Mesenteric fat pad (tissue), 1 donor: ENCODE measurements at regions not wholly inside any gene's neighbourhood (a gene's known extent, or its start where the extent isn't known, plus 50 kb on each side); places are given as distances from the start of the nearest gene placed in this dataset.

Experiments used
- DNase-seq: peaks from one replicate; pipeline ENCODE4 v3.0.0-alpha.2; 2020; ENCODE audit warnings: low spot score
- donor health status: DM: yes; HTN: yes; CAD: no.

GRCh38 chr7:84502239-84502638 is 307.6 kb upstream of the SEMA3A start:
- DNase-seq, result no peak

DNA sequence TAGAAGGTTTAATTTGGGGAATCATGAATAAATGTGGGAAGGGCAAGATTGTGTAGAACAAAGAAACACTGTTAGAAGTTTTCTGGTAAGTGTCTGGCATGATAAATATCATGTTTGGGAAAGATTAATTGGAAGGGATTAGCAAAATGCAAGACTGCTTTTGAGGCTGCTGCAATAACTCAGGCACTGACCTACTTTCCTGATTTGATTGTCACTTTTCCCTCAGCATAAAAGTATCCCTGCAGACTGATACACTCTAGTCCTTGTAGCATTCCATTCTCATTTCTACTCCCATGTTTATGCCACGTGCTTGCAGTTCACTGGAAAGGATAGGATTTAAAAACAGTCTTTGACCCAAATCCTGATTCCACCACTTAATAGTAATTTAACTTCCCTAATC is 303.3 kb upstream of the SEMA3A start:
- DNase-seq, result no peak

DNA sequence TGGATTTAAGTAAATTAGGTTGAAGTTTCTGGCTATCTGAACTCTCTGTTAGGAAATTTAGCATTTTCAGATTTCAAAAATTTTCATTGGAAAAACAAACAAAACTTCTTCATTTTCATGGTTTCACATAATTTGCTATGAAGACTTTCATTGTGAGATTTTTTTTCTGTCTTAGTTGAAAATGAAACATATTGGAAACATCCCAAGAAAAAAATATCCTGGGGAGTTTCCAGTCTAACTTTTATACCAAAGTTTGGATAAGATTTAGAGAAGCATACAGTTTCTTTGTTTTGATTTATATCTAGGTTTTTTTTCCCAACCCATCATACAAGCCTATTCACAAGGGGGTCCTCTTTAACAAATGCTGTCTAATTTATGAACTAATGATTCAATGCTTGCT is 300.5 kb upstream of the SEMA3A start:
- DNase-seq, result no peak

DNA sequence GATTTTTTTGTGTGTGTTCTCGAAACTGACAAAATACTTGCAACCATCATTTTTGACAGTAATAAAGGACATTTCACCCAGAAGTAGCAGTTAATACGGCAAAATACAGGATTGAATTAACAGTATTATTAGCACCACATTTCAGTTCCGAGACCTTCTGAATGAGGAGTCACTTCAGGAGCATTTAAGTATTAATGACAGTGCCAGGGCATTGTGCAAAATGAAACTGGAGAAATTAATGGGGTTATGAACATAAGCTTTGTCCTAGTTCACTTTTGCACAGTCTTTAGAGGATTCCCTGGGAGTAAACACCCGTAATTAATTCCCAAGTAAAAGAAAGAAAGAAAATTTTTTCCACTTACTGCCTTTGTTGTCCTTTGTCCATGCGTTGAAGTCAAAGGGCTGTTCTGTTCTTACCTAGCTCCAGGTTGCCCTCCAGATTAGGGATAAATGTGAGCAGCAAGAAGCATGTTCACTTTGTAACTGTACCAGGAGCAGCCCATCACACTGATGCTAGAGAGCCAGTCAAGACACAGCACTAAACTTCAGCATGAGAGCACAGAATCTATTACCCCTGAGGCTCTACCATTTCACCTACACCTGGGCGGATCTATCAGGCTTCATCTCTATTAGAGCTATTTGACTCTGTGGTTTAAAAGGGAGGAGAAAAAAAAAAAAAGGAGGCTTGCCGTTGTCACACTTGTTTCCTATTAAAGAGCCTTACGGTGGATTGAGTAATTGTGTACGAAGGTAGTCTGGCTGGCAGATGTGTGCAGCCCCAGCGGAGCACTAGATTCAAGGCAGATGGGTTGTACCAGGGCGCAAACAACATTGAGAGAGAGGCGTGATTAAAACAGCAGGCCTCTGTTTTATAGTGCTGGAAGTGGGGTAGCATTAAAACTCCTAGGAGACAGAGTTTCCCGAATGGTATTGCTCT is 297.8 kb upstream of the SEMA3A start:
- DNase-seq, result no peak

DNA sequence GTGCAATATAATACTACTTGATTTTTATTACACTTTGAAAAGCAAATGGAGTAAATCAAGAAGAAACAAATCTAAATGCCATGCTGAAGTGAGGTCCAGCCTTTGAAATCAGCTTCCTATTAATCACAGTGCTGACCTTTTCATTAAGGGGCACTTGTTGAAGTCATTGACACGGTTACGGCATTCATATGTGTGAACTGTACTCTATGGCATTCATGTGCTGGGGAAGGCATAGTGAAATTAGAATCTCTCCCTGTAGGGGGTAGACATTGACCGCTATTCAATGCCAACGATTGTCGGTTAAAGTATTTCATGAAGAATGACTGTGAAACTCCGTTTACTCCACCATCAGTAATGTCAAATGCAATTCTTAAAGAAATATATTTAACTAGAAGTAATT is 296.1 kb upstream of the SEMA3A start:
- DNase-seq, result no peak

DNA sequence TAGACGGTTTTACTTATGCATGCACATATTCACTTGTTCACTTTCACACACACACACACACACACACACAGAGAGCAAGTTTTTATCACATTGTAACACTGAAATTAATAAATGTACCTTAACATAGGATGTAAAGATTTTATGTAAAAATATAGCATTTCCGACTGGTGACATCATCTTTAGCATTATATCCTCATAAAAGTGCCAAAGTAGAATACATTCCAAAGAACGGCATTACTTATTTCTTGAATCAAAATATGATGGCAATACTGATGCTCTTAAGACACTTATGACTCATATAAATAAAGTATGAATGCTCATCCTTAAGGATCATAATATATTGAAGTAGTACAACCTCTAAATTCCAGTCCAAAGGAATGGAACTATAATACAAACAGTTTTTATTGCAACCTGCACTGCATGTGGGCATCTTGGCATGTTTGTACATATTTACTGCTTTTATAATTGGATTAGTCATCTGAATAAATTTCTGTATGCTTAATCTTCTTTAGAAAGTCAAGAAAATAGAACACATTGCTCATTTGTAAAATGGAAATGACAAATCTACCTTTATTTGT is 290.0 kb upstream of the SEMA3A start:
- no peak for DNase-seq

GRCh38 chr7:84482476-84482875 is 287.9 kb upstream of the SEMA3A start:
- no peak for DNase-seq

DNA sequence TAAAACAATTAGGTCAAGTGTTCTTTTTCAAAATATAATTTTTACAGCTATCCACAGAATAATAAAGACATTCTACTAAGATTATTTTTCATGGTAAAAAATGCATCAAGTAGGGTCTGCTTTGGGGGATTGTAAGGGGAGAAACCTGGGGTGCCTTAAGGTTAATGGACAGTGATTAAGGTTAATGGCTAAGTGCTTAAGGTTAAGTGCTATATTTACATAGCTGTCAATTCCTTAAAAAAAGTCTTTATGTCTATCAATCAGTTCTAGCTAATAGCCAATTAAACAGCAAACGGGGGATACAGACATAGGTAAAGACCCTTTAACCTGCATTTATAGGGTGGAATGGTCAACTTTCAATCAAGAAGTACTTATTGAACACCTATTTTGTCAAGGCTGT is 284.5 kb upstream of the SEMA3A start:
- no peak for DNase-seq

GRCh38 chr7:84477786-84478478 is 283.3 kb upstream of the SEMA3A start:
- no peak for DNase-seq

- no peak for DNase-seq
Observed at GRCh38 chr7:84474436-84474835, 279.8 kb upstream of the SEMA3A start.

DNA sequence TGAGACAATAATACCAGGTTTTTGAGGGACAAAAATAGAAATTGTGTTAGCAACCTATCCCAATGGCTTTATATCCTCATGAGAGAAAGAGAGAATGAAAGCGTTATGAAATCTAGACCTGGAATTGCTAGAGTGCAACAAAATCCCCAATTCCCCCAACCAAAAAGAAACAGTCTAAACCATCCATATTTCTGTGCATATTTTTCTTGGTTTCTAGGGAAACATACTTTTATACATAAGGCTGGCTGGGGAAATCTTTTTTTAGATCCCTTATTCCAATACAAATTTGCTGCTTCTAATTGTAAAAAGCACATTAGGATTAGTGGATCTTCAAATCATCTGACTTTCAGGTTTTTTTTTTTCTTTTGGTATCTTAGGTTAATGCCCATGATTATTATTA is 277.0 kb upstream of the SEMA3A start:
- no peak for DNase-seq

GRCh38 chr7:84469034-84469433 is 274.4 kb upstream of the SEMA3A start:
- DNase-seq, result no peak

DNA sequence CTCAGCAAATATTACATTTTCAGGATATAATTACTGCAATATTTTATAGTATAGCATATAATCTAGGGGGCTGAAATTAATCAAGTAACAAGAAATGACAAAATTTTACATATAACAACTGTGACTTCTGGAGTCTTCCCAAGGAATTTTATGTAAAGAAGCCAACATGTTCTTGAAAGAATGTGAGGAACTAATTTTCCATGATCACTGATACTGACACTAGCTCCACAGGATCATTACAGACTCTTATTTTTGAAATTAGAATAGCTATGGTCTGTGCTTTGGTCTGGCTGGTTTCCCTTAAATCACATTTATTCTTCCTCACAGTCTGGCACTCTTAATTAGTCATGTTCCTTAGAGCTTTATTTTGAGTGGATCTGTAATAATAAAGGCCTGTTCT is 267.7 kb upstream of the SEMA3A start:
- no peak for DNase-seq

DNA sequence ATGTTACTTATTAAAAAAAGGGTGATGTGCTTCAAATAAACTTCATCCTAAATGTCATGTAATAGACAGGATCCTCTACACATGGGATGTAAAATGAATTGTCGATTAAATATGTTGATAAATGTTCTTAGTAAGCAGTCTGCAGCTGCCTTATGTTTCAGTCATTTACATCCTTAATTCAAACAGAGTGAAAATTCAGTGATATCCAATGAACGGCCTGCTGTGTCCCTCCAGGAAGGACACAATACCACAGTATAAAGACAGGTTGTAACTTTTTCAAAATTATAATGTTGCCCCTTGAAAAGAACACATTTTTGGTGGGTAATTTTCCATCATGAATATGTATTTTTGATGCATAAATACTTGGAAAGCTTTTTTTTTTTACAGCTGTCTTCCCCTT is 266.5 kb upstream of the SEMA3A start:
- DNase-seq, result no peak

DNA sequence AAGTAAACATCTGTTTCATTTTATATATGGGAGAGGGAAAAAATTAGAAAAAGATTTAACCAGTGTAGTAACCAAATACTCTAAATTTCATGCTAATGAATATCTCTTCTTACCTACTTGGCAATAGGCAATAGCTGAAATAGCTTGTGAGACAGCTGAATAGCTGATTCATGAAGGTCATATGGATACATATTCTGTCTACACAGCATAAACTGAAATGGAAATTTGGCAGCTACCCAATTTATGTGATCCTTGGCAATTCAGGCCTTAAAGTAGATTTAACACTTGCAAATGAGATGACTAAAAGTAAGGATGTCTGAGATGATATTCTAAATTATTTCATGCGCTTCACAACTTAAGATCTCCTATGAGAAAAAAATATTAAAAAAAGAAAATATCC is 261.2 kb upstream of the SEMA3A start:
- DNase-seq, result no peak

DNA sequence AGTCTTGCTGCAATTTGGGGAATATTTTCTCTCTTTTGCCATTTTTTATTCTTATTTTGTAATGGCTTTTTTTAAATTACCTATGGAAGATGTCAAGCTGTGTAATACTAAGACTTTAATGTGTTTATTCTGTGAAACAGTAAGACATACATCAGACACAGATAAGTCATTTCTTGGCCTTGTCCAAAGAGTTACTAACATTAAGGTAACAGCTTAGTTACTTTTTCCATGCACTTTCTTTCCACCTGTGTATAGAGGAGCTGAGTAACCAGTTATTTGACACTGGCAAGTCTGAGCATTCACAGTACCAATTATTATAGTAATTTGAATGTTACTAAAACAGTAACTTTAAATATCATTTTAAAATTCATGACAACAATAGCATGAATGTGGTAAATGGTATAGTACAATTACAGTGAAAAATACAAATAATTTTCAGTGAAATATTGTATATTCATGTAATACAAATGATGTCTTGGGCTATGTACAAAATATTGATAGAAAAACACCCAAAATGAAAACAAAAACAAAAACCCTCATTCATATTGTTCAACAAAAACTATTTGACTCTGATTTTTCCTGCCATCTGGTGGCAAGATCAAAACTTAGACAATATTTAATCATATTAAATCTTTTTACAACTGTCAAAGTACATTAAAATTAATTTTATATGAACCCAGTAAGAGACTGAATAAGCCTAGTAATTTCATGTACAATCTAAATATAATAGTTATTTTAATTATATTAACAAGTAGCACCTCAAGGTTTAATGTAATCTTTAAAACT is 259.8 kb upstream of the SEMA3A start:
- no peak for DNase-seq

GRCh38 chr7:84452618-84453017 is 258.0 kb upstream of the SEMA3A start:
- DNase-seq, result no peak

GRCh38 chr7:84450772-84451171 is 256.2 kb upstream of the SEMA3A start:
- no peak for DNase-seq

DNA sequence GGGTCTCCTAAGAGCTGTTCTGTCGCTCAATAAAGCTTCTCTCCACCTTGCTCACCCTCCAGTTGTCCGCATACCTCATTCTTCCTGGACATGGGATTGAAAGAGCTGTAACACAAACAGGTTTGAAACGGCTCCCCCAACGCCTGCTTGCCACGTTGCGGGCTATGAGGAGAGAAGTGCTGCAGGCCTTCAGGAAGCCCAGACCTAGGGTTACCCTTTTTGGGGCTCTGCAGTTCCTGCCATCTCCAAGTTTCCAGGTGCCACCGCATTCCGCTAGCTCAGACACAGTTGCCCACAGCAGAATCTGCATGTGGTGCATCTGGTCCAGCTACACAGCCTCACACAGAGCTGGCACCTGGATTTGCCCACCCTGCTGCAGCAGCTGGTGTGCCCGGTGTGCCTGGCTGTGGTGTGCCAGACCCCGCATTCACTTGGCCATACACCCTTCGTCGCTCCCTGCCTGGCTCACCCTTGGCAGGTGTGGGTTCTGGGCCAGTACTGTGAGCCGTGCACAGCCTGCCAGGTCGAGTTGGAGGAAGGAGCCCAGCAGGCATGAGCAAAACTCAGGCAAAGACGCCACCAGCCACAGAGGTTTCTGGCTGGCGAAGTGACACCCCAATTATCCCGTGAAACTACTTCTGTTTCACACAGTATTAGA is 253.2 kb upstream of the SEMA3A start:
- DNase-seq, result no peak

GRCh38 chr7:84446991-84447480 is 252.4 kb upstream of the SEMA3A start:
- DNase-seq, result no peak
